ENCODE measurements at regions not wholly inside any gene's neighbourhood (a gene's known extent, or its start where the extent isn't known, plus 50 kb on each side); places are given as distances from the start of the nearest gene placed in this dataset.
"Not testable (repeated sequence)": the region's sequence is repeated elsewhere in the genome, so short reads cannot be mapped to it uniquely, and the experiment has no call there.

- ATAC-seq (no peak), DNase-seq (no peak)
- Mint-ChIP-seq H3K36me3 (ENCODE audit: low read depth) (no peaks in the 10 kb centered on the region), H3K9me3 (no peaks in the 10 kb centered on the region), H3K4me3 (no peak overlapping the region), H3K27me3 (peaks cover 2% of the 10 kb centered on the region), H3K4me1 (no peaks in the 10 kb centered on the region), H3K27ac (no peak overlapping the region)
Observed at GRCh38 chr1:87973896-87974295, 645.2 kb downstream of the LMO4 start.

- DNase-seq (no peak), ATAC-seq (no peak)
- Mint-ChIP-seq H3K27me3 (peaks cover 2% of the 10 kb centered on the region), H3K4me3 (no peak overlapping the region), H3K4me1 (no peaks in the 10 kb centered on the region), H3K36me3 (ENCODE audit: low read depth) (no peaks in the 10 kb centered on the region), H3K27ac (no peak overlapping the region), H3K9me3 (no peaks in the 10 kb centered on the region)
Observed at GRCh38 chr1:87976316-87976715, 647.6 kb downstream of the LMO4 start.

DNA sequence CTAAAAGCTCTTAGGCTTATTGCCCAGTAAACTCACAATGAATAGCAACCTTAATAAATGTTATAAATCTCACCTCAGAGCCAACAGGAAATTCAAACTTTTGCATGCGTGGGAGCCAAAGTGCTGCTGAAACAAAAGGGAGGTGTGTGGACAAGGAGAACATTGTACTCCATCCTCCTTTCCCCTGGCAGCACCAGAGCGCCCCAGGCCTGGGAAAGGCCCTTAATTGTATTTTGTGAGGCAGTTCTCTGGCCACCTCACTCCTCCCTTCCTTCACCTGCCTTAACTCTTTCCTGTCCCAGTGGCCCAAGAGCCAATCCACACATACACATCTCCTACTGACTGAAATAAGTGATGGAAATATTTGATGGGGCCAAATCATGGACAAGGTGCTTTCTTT lies 648.5 kb downstream of the LMO4 start:
- Mint-ChIP-seq H3K4me1 (no peaks in the 10 kb centered on the region), H3K9me3 (no peaks in the 10 kb centered on the region), H3K36me3 (ENCODE audit: low read depth) (no peaks in the 10 kb centered on the region), H3K27me3 (peaks cover 2% of the 10 kb centered on the region), H3K27ac (no peak overlapping the region), H3K4me3 (no peak overlapping the region)
- ATAC-seq (no peak), DNase-seq (no peak)

DNA sequence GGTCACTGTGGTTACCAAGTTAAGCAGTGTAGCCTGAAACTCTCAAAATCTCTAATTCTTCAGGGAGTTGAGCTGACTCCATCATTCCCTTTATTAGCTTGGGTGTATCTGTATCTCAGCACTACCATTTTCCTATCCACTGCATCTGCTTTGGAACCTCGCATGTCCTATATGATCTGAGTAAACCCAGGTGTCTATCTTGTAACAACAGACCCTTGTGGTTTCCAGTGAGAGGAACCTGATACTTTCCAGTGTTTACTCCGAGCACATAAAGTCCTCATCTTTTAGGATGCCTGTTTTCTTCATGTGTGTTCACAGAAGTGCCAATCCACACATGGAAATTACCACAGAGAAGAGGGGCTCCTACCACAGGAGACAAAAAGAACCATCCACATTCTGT lies 650.4 kb downstream of the LMO4 start:
- no peaks in the 10 kb centered on the region for H3K9me3 Mint-ChIP-seq
- H3K36me3 Mint-ChIP-seq (ENCODE audit: low read depth), result no peaks in the 10 kb centered on the region
- no peak for ATAC-seq
- no peak overlapping the region for H3K27ac Mint-ChIP-seq
- H3K4me3 Mint-ChIP-seq, result no peak overlapping the region
- H3K27me3 Mint-ChIP-seq, result peaks cover 5% of the 10 kb centered on the region
- H3K4me1 Mint-ChIP-seq, result no peaks in the 10 kb centered on the region
- DNase-seq, result no peak

GRCh38 chr1:87980494-87980893 lies 651.8 kb downstream of the LMO4 start:
- H3K27ac Mint-ChIP-seq, result no peak overlapping the region
- no peak overlapping the region for H3K4me3 Mint-ChIP-seq
- no peaks in the 10 kb centered on the region for H3K36me3 Mint-ChIP-seq (ENCODE audit: low read depth)
- H3K9me3 Mint-ChIP-seq, result no peaks in the 10 kb centered on the region
- peaks cover 3% of the 10 kb centered on the region for H3K27me3 Mint-ChIP-seq
- H3K4me1 Mint-ChIP-seq, result no peaks in the 10 kb centered on the region
- no peak for ATAC-seq
- DNase-seq, result no peak

GRCh38 chr1:87981386-87981785 lies 652.7 kb downstream of the LMO4 start:
- DNase-seq (no peak), ATAC-seq (no peak)
- H3K4me1 Mint-ChIP-seq, result no peaks in the 10 kb centered on the region
- no peak overlapping the region for H3K27ac Mint-ChIP-seq
- no peaks in the 10 kb centered on the region for H3K9me3 Mint-ChIP-seq
- H3K36me3 Mint-ChIP-seq (ENCODE audit: low read depth), result no peaks in the 10 kb centered on the region
- no peak overlapping the region for H3K4me3 Mint-ChIP-seq
- H3K27me3 Mint-ChIP-seq, result peaks cover 3% of the 10 kb centered on the region

- Mint-ChIP-seq H3K9me3 (no peaks in the 10 kb centered on the region), H3K4me1 (no peaks in the 10 kb centered on the region), H3K36me3 (ENCODE audit: low read depth) (no peaks in the 10 kb centered on the region), H3K27ac (no peak overlapping the region), H3K4me3 (no peak overlapping the region), H3K27me3 (peaks cover 3% of the 10 kb centered on the region)
- DNase-seq (no peak), ATAC-seq (no peak)
Observed at GRCh38 chr1:87981810-87982209, 653.1 kb downstream of the LMO4 start.

DNA sequence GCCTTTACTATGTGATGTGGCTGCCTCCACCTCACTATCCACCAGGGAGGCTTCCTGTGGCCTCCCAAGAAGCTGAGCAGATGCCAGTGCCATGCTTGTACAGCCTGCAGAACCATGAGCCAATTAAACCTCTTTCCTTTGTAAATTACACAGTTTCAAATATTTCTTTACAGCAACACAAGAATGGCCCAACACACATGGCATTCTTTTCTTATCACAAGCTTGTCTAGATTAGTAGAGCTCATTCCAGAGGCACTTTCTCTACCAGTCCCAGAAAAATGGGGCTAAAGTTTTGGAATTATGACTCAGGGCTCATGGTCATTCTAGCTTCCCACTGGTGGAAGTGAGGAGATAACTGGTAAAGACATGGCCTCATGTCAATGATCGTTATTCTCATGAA lies 655.2 kb downstream of the LMO4 start:
- Mint-ChIP-seq H3K36me3 (ENCODE audit: low read depth) (no peaks in the 10 kb centered on the region), H3K4me1 (no peaks in the 10 kb centered on the region), H3K27me3 (peaks cover 3% of the 10 kb centered on the region), H3K9me3 (no peaks in the 10 kb centered on the region), H3K4me3 (no peak overlapping the region), H3K27ac (no peak overlapping the region)
- ATAC-seq (no peak), DNase-seq (no peak)

- Mint-ChIP-seq H3K27me3 (peaks cover 3% of the 10 kb centered on the region), H3K4me3 (no peak overlapping the region), H3K27ac (no peak overlapping the region), H3K36me3 (ENCODE audit: low read depth) (no peaks in the 10 kb centered on the region), H3K4me1 (no peaks in the 10 kb centered on the region), H3K9me3 (no peaks in the 10 kb centered on the region)
- ATAC-seq (no peak), DNase-seq (no peak)
Observed at GRCh38 chr1:87985071-87985470, 656.4 kb downstream of the LMO4 start.

DNA sequence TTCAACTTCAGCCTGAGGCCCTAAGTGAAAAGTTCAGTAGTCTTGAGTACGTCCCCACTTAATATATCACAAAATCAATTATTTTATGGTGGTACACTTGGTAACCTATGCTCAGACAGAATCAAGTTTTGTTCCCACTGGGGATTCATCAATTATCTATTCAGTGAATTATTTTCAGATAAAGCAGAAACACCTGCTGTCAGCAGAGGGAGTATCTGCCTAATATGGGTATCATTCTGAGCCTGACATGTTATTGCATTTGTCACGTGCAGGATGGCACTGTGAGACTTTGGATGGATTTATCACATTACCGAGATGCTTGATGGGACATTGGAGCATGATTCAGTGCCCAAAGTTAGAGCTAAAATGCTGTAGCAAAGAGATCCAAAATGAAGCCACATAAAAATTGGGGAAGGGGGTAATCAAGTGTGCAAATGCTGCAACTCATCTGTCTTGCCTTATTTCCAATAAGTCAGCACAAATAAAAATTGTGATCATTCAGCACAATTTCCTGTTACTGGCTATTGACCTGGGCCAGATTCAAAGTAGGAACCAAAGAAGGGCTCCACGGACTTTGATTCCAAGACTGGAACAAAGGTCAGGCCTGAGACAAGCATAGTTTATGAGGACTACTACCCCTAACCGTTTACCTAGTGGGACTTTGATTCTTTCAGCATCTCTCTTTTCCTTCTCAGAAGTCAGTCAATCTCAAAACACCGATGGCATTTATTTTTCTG lies 657.6 kb downstream of the LMO4 start:
- DNase-seq (no peak), ATAC-seq (no peak)
- H3K9me3 Mint-ChIP-seq, result no peaks in the 10 kb centered on the region
- H3K4me3 Mint-ChIP-seq, result no peak overlapping the region
- no peaks in the 10 kb centered on the region for H3K4me1 Mint-ChIP-seq
- H3K36me3 Mint-ChIP-seq (ENCODE audit: low read depth), result no peaks in the 10 kb centered on the region
- no peak overlapping the region for H3K27ac Mint-ChIP-seq
- H3K27me3 Mint-ChIP-seq, result peaks cover 3% of the 10 kb centered on the region

DNA sequence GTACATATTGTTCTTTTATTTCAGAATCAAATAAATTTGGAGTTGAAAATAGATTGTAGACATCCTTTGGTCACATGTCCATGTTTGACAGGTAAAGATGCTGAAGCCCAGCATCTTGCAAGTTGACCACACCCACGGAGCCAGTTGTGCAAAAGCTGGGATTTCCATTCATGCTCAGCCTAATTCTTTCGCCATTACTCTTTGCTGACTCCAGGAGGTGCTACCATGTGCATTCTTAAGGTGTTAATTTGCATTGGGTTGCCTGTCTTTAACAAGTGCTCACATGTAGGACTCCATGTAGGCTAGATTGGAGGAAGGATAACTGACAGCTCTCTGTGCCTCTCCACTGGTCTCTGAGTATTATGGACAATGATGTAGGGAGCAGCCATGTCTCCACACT lies 660.7 kb downstream of the LMO4 start:
- Mint-ChIP-seq H3K27me3 (no peaks in the 10 kb centered on the region), H3K4me1 (no peaks in the 10 kb centered on the region), H3K4me3 (no peak overlapping the region), H3K9me3 (no peaks in the 10 kb centered on the region), H3K27ac (no peak overlapping the region), H3K36me3 (ENCODE audit: low read depth) (no peaks in the 10 kb centered on the region)
- DNase-seq, result no peak
- ATAC-seq, result no peak

DNA sequence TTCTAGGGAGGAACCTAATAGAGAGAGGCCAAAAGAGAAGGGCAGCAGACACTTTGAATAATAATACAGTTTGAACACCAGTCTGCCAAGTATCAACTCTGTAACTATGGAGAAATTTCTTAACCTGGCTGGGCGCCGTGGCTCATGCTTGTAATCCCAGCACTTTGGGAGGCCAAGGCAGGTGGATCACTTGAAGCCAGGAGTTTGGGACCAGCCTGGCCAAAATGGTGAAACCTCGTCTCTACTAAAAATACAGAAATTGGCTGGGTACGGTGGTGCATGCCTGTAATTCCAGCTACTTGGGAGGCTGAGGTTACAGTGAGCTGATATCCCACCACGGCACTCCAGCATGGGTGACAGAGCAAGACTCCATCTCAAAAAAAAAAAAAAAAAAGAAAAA lies 663.9 kb downstream of the LMO4 start:
- H3K4me1 Mint-ChIP-seq; ATAC-seq; H3K27me3 Mint-ChIP-seq; H3K4me3 Mint-ChIP-seq; H3K9me3 Mint-ChIP-seq; H3K27ac Mint-ChIP-seq; H3K36me3 Mint-ChIP-seq (ENCODE audit: low read depth); DNase-seq: not testable (repeated sequence)

DNA sequence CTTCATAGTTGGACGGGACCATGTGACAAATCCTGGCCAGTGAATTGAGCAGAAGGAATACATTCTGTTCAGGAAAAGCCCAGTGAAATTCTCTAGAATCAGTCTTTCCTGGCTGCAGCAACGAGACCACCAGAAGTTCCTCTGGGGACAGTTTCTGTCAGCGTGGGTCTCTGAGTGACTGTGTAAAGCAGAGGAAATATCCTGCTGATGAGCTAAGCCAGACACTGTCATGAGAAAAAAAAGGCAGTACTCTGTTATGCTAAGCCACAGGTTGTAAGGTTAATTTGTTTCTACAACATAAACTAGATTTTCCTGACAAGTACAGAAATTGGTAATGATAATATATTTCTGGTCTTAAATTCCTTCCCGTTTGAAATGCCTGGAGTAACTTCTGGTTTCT lies 664.4 kb downstream of the LMO4 start:
- Mint-ChIP-seq H3K27ac (no peak overlapping the region), H3K4me1 (no peaks in the 10 kb centered on the region), H3K27me3 (peaks cover 4% of the 10 kb centered on the region), H3K9me3 (no peaks in the 10 kb centered on the region), H3K36me3 (ENCODE audit: low read depth) (no peaks in the 10 kb centered on the region), H3K4me3 (no peak overlapping the region)
- DNase-seq (no peak), ATAC-seq (no peak)

DNA sequence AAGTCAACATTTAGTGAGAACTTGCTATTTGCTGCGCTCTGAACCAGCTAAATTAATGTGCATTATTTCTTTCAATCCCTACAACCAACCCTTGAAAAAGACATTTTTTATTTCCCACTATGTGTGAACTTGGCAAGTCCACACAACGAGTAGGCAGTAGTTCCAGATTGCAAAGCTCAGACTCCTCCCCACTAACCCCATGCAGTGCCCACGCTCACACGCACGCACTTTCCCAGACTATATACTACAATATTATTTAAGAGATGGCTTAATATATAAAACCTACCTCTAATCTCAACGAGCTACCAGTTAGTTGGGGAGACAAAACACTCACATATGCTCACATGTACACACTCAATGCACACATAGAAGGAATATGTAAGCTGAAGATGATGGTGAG lies 671.2 kb downstream of the LMO4 start:
- ATAC-seq (no peak), DNase-seq (no peak)
- H3K4me1 Mint-ChIP-seq, result no peaks in the 10 kb centered on the region
- H3K27me3 Mint-ChIP-seq, result peaks cover 7% of the 10 kb centered on the region
- H3K4me3 Mint-ChIP-seq, result no peak overlapping the region
- no peak overlapping the region for H3K27ac Mint-ChIP-seq
- H3K9me3 Mint-ChIP-seq, result no peaks in the 10 kb centered on the region
- no peaks in the 10 kb centered on the region for H3K36me3 Mint-ChIP-seq (ENCODE audit: low read depth)

GRCh38 chr1:88001460-88001859 lies 672.8 kb downstream of the LMO4 start:
- no peak for DNase-seq
- no peak overlapping the region for H3K4me3 Mint-ChIP-seq

DNA sequence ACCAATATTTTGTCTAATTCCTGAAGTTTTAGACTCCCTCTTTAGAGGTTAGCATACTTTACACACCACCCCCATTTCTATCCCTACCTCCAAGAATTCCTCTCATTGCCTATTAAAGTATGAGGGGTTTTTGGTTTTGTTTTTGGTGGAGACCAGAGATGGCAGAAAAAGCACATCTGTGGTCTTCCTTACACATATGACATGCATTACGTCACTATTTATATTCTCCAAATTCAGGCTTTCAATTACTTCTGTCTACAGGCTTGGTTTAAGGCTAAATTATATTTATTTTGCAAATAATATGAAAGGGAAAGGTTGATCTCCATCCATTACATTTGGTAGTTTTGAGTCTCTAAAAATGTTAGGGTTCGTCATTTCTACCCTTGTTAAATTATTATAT lies 674.6 kb downstream of the LMO4 start:
- no peaks in the 10 kb centered on the region for H3K4me1 Mint-ChIP-seq
- DNase-seq (no peak), ATAC-seq (no peak)
- H3K36me3 Mint-ChIP-seq (ENCODE audit: low read depth), result no peaks in the 10 kb centered on the region
- H3K27me3 Mint-ChIP-seq, result peaks cover 2% of the 10 kb centered on the region
- H3K27ac Mint-ChIP-seq, result no peak overlapping the region
- no peak overlapping the region for H3K4me3 Mint-ChIP-seq
- no peaks in the 10 kb centered on the region for H3K9me3 Mint-ChIP-seq

More at GRCh38 chr1:88001460-88001859, 672.8 kb downstream of the LMO4 start:
- Mint-ChIP-seq H3K27ac (no peak overlapping the region), H3K9me3 (no peaks in the 10 kb centered on the region), H3K27me3 (peaks cover 4% of the 10 kb centered on the region), H3K4me1 (no peaks in the 10 kb centered on the region), H3K36me3 (ENCODE audit: low read depth) (no peaks in the 10 kb centered on the region)
- ATAC-seq, result no peak

Data from activated naive CD8-positive, alpha-beta T cell treated with anti-CD3 and anti-CD28 coated beads, Interleukin-2, amount 50 U/mL, for 24 hours (primary cell).